ENCODE measurements at regions not wholly inside any gene's neighbourhood (a gene's known extent, or its start where the extent isn't known, plus 50 kb on each side); places are given as distances from the start of the nearest gene placed in this dataset.
A peak's percentile ranks its signal among the peaks of the same experiment; 100 is the strongest.

DNA sequence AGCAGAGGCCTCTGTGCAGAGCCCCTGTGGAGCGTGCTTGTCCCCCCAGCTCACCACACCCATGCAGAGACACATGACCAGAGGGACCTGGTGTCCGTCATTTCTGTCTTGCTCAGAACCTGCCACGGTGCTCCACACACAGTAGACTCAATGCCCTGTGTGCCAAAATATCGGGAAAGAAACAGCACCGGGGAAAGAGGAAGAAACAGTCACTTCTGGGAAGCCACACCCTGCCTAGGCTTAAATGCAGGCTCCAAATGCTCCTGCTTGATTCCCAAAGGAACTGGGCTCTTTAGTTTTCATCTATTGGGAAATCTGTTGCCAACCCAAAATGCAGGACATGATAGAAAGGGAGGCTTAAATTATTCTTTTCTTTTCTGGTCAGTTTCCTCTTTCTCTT lies 503.9 kb downstream of the CD83 start:
- peak; percentile 44 to 60 (median 50) for DNase-seq

DNA sequence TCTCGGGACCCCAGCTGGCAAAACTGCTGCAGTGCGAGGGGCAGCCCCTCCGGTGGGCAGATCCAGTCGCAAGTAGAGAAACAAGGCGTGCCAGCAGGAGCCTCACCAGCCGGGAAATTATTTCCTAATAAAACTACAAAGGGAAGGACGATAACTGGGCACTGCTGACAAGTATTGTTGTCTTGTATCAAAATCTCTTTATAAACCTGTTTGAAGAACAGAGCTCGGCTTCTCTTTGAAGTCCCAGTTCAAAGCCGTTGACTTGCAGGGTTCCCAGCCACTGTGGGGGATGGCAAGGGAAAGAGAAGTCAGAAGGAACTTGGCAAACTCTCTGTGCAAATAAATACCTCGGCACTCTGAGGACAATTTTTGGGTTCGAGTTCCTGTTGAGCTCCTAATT lies 504.5 kb downstream of the CD83 start:
- no peak for DNase-seq

DNA sequence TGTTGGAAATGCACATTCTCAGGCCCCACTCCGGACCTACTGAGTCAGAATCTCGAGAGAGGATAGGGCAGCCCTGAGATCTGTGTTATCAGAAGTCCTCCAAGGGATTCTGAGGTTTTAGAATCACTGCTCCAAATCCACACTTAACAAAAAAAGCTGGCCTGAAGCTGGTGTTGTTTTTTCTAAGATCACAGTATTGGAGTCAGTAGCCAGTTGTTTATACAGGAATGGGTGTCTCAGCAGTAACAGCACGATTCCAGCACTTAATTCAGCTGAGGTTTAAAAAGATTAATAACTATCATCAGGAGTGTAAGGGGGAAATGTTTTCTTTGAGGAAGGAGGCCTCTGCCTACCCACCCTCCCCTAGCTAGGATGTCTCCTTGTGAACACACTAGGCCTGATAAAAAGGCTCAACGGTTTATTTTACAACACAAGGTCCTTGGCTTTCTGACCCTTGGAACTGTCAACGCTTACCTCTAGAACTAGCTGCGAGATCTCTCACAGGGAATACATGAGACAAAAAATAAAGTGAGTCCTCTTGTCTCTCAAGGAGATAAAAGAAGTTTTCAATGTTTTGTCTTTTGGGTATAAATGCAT lies 505.4 kb downstream of the CD83 start:
- no peak for DNase-seq

DNA sequence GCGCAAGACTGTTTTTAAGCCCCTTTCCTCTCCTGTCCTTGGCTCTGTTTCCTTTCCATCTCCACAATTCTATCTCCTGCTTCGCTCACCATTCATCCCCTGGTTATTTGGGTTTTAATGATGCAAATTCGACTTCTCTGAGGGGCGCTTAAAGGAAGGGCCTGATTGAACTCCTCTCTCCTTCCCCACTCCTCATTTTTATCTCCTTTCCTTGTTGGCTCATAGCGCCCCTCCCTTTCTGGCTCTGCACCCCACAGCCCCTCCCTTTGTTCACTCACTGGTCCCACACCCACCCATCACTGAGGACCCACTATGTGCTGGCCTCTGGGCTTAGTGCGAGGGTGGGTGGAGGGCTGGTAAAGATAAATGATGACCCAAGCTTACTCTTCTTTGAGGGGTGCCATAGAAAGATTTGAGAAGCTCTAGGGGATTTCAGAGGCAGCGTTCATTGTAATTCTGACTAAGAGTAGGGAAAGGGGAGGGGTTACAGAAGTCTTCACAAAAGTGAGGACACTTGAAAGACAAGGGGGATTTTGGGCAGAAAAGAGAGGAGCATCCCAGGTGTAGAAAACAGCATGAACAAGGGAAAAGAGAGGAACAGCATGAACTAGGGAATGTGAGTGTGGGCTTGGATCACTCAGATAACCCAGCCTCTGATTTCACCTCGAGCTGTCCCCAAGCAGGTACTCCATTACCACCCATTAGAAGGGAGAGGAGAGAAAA lies 507.8 kb downstream of the CD83 start:
- DNase-seq, result no peak

DNA sequence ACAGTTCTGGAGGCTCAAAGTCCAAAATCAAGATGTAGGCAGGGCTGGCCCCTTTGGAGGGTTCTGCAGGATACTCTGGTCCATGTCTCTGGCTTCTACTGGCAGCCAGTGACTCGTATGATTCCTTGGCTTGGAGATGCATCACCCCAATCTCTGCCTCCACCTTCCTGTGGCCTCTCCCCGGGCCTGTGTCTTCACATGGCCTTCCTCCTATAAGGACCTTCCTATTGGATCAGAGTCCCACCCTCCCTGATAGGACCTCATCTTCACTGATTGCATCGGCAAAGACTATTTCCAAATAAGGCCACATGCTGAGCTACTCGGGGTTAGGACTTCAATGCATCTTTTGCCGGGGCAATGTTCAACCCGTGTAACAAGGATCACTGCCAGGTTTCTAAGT lies 509.0 kb downstream of the CD83 start:
- DNase-seq, result peak; percentile 41 to 54 (median 49)

DNA sequence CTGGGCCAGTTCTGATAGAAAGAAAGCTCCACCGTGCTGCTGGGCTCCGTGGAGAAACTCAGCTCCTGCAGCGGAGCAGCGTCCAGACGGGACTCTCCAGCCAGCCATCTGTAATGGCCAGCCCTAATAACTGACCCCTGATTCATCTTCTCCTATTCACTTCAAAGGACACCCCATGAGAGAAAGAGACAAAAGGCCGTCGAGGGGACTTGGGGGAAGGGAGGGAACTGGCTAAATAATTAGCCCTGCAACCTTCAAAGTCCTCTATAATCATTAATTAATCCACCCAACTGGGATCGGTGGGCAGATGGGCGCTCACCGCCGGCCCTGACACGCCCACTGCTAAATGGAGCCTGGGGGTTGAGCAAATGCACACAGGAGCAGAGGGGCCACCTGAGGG lies 512.4 kb downstream of the CD83 start:
- no peak for DNase-seq

DNA sequence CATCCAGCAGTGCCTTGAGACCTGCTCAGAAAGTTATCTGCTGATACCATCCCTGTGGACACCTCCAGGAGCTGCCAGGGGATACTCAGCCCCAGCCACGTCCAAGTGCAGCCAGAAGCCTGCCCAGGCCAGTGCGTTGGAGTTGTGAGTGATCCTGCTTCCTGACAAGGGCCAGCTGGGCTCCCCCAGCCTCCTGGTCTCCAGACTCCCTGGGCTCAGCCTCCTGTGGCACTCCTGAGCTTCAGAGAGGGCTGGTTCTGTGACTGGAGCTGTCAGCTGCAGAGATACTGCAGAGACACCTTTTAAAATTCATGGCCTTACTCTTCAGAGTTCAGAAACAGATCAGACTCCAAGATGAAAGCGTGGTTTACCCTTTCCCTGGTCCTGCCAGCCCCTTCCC lies 515.9 kb downstream of the CD83 start:
- no peak for DNase-seq

DNA sequence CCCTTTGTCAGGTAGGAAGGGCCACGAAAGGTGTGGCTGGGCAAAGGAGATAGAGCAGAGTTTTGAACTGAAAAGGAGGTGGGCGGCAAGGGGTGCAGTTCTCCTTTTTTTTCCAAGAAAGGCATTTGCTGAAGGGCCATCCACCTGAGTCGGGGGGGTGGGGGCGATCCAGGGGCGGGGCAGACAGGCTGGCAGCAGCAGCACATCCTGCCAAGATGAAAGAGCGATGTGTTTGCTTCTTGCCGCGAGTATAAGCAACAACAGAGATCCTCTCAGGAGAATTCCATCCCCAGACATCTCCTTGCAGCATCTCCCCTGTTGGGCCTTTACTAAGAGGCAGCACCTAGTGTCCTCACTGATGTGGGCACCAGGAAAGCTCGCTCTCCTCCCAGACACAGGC lies 516.5 kb downstream of the CD83 start:
- no peak for DNase-seq

DNA sequence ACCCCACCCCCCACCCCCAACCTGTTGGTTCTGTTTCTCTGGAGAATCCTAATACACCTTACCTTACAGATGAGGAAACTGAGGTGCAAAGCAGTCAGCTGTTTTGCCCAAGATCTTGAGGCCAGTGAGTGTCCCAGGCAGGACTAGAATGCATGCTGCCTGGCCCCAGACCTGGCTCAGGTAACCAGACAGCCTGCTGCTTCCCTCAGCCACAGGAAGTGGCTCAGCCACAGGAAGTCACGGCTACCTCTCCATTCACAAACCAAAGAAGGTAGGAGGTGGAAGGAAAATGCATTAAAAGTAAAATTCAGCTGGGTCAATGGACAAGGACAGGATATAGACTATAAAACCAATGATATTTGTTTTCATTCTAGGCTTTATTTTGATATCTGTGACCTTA lies 517.6 kb downstream of the CD83 start:
- no peak for DNase-seq

DNA sequence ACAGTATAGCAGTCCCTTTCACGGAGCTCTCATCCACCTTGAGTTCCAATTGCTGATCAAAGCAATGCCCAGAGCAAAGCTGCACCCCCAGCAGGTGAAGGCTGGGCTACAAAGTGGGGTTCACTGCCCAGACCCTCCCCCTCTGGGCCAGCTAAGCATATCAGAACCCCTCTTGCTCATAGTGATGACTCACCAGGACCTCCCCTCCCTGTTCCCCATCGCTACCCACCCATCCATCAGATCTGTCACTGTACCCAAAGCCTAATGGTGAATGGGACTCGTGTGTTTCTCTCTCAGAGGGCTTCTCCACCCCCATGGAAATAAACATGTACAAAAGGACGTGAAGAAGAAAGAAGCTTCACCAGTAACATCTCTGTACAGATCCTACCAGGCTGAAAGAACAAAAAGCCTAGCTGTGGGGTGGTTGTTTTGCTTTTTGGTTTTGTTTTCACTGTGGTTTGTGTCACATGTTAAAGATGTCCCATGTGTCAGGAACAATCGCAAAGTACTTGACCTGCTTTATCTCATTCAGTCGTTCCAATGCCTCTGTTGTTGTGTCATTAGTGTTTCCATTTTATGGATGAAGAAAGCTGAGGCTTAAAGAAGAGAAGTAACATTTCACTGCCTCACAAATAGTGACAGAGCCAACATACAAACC lies 518.5 kb downstream of the CD83 start:
- DNase-seq, result peak in 1 of 3 donors; percentile 31

DNA sequence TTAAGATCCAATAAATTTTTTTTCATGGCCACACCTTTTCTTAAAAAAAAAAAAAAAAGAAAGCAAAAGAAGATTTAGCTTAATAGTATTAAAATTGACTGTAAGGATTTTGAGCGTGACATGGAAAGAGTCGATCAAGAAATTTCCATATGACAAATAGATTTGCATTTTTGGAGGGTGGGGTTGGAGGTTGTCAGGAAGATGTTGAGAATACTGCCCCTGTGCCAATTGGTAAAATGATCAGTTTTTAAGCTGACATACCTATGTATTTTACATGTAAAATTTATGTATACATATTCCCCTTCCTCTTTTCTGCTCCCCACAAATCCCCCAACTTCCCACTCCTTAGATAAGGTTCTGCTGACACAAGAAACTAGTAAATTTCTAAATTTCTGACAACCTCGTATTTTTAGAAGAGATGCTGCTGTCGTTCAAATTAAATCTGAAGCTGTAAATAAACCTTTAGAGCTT lies 520.9 kb downstream of the CD83 start:
- DNase-seq, result peak; percentile 52 to 68 (median 54)

DNA sequence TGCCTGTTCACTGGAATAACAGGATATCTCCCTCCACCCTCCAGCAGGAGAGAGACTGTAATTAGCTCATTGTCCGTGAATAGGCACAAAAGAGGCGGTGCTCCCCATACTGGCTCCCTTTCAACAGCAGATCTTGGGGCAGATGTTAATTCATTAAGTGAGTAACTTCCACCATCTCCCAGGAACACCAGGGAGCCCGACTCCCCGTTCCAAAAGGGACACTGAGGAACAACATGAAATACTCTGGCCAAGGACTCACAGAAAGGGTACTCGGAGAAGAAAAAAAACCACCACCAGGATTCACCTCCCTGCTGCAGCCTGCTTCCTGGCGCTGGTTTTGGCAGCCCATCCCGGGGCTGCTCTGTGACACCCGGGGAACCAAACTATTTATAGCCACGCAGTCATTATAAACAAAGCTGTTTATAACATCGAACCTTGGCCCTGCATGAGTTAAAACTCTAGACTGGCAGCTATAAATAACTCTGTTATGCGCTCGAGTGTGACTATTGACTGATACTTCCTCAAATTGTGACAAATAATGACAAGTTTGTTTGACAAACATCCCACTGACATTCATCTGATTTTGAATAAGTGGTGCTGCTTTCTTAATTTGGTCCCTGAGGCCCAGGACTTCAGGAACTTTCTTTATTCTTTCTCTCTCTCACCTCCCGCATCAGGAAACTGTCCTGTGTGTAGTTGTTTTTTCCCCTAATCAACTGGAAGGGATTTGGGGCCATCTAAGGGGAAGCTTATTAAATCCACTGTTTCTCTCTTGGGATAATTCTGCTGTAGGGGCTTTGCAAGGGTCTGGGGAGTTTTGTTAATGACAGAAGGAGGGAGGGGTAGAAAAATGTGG lies 521.6 kb downstream of the CD83 start:
- DNase-seq, result peak; percentile 67 to 90 (median 84)

DNA sequence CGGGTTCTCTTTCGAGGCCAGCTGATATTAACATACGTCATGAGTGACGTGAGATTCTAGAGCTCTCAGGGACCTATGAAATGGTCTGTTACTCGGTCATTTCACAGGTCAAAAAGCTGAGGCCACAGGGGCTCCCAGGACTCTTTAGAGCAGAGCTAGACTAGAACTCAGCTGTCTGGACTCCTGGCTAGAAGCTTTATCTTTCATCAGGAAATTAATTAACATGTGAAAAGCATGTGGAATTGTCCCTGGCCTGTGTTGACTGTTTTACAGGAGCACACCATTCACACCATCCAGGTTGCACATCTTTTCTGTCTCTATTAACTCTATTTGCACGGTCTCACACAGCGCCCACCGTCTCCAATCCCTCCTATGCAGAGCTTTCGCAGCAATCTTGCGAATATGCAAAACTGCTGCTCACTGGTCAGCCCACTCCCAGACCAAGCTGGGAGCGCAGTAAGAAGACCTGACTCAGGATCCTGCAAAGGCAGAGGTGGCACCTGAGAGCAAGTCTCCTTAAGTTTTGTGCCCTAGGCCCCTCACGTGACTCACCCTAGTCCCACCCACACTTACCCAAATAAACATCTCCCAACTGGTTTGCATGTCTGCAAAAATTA lies 522.5 kb downstream of the CD83 start:
- DNase-seq, result no peak

DNA sequence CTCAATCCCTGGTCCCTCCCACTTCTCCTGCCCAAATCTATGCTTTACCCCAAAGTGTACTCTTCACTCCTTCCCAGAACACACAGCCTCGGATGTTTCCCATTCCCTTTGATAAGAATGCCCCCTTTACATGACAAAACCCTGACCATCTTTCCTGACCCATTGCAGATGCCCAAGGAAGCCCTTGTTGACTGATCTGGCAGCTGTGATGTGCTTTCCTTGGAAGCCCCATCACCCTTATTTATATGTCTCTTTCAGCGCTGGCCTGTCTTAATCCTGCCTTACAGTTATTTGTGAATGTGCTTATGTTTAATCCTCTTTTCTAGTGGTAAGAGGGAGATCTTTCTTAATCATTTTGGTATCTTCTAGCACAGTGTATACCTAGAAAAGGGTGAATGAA lies 523.1 kb downstream of the CD83 start:
- DNase-seq, result no peak

DNA sequence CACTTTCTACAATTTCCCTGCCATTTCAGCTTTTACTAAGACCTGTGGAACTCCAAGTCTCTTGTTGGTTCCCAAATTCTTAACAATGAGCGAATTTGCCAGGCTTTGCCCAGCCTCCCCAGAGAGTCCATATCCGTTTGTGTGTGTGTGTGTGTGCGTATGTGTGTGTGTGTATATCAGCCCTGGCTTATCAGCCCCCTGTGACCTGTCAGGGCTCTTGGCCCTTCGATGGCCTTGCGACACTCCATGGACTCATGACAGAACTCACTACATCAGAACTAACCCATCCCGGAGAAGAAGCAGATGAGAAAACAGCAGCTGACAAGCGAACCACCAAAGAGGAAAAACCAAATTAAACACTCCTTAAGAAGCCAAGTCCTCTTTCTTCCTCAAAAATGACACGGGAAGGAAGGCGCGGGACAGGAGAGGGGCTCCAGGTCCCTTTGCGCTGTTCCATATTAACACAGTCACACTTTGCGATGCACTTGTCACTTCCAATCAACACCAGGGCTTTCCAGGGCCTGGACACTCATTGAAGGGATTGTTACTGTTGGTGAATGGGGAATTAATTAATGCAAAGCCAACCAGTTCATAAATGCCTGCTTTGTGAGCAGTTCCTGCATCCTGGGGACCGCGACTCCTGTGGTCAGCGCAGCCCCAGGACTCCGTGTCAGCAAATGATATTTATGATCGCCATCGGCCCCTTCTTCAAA lies 524.0 kb downstream of the CD83 start:
- DNase-seq, result peak; percentile 39 to 50 (median 46)

DNA sequence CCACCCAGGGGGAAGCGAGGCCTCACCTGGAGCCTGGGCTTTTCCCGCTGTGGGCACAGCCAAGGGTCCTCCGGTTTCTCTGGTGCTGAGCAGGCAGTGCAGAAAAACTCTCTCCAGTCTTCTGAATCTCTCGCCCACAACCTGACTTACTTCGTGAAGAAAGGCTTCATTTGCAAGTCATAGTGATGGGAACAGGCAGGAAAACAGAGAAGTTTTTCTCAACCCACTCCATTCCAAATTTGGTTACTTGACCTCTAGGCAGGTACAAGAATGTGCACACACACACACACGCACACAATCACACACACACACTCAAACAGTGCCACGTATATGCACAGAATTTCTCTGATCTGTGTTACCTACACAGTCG lies 524.5 kb downstream of the CD83 start:
- DNase-seq, result no peak

DNA sequence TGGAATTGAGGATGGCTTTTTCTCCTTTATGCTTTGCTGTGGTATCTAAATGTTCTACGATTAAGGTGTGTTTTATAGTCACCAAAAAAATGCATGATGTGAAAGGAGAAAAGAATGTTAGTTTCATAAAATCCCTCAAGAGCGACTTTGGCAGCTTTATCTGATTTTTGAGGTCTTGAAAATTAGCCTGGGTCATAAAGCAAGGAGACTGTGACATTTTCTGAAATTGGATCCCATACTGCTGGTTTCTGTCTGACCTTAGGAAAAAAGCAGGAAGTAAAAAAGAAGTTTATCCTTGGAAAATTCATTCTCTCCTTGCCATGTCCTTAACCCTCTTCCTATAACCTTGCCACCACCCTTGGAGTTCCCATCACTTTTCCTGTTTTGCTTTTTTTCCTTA lies 525.3 kb downstream of the CD83 start:
- no peak for DNase-seq

DNA sequence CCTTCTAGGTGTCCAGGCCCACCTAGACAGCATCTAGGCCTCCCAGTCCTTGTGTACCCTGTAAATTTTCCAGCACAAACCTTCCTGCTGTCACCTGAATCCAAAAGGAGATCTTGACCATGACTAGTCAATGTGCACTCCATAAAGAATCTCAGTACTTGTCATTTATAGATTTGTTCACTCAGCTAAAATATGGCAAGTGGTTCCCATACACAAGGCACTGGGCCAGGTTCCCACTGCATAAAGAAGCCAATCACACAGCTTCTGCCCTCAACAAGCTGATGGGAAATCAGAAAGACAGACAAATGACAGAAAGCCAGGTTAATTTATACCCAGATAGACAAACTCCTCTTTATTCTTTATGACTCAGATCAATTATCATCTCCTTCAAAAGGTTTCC lies 526.8 kb downstream of the CD83 start:
- DNase-seq, result no peak

DNA sequence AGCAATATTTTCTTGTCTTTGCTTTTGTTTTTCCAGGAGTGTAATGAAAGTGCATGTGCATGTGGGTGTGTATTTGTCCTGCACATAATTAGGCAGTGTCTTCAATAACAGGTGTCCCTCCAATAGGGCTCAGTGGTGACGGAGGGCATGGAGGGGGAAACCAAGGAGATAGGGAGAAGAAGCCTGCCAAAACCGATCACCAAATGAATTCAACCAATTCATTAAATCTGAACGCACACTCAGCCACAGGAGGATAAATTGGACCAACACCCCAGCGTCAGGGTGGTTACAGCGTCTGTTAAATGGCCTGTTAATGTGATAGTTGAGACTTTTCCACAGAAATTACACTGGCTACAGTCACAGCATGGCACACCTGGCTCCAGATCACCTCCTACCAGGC lies 527.6 kb downstream of the CD83 start:
- no peak for DNase-seq

DNA sequence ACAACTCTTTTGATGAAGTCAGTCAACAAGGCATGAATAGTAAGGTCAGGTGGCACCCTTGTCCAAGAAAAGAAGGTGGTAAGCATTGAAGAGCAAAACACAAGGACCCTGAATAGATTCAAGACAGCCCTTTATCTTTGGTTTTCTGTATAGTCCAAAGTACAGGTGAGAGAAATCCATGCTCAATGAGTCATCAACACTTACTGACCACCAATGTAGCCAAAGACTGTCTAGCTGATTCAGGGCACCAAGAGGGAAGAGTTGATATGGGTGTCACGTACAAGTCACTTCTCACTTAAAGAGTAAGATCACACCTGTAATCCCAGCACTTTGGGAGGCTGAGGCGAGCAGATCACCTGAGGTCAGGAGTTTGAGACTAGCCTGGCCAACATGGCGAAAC lies 528.3 kb downstream of the CD83 start:
- no peak for DNase-seq

DNA sequence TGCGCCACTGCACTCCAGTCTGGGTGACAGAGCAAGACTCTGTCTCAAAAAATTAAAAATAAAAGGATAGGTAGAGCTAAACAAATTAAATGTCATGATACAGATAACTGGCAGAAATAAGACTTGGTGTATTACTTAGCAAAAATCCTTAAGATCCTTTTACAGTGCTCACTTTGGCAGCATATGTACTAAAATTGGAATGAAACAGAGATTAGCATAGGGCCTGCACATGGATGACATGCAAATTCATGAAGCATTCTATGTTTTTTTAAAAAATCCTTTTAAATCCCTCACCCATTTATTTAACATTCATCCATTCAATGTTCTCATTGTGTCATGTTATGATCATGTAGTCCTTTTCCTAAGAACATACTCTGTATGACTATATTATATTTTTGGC lies 528.8 kb downstream of the CD83 start:
- DNase-seq, result no peak

DNA sequence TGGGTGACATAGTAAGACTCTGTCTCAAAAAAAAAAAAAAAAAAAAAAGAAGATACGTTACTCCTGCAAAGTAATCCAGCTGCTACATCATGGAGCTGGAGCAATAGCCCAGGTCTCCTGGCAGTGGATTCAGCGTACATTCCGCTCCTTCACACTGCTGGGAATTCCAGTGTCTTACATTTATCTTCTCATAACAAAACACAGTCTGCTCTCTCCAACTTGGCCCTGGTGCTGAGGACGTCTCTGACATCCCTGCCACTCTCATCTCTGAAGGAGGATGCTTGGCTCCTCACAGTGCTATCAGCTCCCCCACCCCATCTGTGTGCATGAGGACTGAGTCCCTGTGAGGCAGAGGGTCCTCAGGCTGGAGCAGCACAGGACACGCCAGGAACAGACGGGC lies 529.8 kb downstream of the CD83 start:
- DNase-seq, result no peak
